ENCODE measurements at regions not wholly inside any gene's neighbourhood (a gene's known extent, or its start where the extent isn't known, plus 50 kb on each side); places are given as distances from the start of the nearest gene placed in this dataset.

DNA sequence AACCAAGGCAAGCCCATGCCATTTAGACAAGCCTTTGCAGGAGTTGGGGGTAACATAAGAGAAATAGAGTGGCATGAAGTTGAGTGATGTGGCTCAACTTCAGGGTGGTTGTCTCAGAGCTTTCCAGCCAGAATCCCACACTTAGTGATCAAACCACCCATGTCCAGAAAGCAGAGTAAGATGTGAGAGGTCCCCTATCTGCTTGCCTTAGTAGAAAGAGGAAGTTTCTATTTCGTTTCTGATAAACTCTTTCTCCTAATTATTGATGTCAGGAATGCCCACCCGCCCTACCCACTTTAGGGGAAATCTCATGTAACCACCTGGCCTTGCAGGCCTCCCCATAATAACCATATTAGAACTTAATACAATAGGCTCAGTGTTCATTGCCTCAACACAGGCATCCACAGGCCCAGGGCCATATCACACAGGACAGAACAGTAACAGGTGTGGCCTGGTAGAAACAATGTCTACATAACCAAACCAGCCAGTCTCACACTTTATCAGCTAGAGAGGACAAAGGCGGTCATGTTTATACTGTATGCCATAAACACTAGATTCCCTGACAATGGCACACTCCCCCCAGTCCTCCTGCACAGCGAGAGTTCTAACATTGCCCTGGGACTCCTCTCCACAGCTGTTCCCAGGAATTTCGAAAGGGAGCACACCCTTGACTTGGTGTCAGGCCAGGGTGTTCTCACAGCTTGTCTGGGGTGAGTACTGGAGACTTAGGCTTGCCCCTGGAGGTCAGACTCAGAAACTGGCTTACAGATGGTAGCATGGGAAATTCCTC, 364.4 kb downstream of the CXCL12 start (continued):
- TF ChIP-seq, protein P1, sequence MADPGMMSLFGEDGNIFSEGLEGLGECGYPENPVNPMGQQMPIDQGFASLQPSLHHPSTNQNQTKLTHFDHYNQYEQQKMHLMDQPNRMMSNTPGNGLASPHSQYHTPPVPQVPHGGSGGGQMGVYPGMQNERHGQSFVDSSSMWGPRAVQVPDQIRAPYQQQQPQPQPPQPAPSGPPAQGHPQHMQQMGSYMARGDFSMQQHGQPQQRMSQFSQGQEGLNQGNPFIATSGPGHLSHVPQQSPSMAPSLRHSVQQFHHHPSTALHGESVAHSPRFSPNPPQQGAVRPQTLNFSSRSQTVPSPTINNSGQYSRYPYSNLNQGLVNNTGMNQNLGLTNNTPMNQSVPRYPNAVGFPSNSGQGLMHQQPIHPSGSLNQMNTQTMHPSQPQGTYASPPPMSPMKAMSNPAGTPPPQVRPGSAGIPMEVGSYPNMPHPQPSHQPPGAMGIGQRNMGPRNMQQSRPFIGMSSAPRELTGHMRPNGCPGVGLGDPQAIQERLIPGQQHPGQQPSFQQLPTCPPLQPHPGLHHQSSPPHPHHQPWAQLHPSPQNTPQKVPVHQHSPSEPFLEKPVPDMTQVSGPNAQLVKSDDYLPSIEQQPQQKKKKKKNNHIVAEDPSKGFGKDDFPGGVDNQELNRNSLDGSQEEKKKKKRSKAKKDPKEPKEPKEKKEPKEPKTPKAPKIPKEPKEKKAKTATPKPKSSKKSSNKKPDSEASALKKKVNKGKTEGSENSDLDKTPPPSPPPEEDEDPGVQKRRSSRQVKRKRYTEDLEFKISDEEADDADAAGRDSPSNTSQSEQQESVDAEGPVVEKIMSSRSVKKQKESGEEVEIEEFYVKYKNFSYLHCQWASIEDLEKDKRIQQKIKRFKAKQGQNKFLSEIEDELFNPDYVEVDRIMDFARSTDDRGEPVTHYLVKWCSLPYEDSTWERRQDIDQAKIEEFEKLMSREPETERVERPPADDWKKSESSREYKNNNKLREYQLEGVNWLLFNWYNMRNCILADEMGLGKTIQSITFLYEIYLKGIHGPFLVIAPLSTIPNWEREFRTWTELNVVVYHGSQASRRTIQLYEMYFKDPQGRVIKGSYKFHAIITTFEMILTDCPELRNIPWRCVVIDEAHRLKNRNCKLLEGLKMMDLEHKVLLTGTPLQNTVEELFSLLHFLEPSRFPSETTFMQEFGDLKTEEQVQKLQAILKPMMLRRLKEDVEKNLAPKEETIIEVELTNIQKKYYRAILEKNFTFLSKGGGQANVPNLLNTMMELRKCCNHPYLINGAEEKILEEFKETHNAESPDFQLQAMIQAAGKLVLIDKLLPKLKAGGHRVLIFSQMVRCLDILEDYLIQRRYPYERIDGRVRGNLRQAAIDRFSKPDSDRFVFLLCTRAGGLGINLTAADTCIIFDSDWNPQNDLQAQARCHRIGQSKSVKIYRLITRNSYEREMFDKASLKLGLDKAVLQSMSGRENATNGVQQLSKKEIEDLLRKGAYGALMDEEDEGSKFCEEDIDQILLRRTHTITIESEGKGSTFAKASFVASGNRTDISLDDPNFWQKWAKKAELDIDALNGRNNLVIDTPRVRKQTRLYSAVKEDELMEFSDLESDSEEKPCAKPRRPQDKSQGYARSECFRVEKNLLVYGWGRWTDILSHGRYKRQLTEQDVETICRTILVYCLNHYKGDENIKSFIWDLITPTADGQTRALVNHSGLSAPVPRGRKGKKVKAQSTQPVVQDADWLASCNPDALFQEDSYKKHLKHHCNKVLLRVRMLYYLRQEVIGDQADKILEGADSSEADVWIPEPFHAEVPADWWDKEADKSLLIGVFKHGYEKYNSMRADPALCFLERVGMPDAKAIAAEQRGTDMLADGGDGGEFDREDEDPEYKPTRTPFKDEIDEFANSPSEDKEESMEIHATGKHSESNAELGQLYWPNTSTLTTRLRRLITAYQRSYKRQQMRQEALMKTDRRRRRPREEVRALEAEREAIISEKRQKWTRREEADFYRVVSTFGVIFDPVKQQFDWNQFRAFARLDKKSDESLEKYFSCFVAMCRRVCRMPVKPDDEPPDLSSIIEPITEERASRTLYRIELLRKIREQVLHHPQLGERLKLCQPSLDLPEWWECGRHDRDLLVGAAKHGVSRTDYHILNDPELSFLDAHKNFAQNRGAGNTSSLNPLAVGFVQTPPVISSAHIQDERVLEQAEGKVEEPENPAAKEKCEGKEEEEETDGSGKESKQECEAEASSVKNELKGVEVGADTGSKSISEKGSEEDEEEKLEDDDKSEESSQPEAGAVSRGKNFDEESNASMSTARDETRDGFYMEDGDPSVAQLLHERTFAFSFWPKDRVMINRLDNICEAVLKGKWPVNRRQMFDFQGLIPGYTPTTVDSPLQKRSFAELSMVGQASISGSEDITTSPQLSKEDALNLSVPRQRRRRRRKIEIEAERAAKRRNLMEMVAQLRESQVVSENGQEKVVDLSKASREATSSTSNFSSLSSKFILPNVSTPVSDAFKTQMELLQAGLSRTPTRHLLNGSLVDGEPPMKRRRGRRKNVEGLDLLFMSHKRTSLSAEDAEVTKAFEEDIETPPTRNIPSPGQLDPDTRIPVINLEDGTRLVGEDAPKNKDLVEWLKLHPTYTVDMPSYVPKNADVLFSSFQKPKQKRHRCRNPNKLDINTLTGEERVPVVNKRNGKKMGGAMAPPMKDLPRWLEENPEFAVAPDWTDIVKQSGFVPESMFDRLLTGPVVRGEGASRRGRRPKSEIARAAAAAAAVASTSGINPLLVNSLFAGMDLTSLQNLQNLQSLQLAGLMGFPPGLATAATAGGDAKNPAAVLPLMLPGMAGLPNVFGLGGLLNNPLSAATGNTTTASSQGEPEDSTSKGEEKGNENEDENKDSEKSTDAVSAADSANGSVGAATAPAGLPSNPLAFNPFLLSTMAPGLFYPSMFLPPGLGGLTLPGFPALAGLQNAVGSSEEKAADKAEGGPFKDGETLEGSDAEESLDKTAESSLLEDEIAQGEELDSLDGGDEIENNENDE (IDR thresholded peaks at IDR 0.05; ENCODE audit: insufficient replicate concordance, low read length), result no peak
- TF ChIP-seq TAF1 (IDR thresholded peaks at IDR 0.05; ENCODE audit: low read depth, low read length), result no peak
- no peak for TF ChIP-seq MAFK (IDR thresholded peaks at IDR 0.05; ENCODE audit: low read depth, low read length)
- no peak for TF ChIP-seq FOSL1 (IDR thresholded peaks at IDR 0.05; ENCODE audit: insufficient read depth, low read depth, low read length)
- TF ChIP-seq KDM4A (IDR thresholded peaks at IDR 0.05; ENCODE audit: low read depth, low read length, severe bottlenecking), result no peak
- no peak for TF ChIP-seq SAP30 (IDR thresholded peaks at IDR 0.05; ENCODE audit: insufficient read depth, insufficient replicate concordance, low read length)
- TF ChIP-seq TEAD4 (IDR thresholded peaks at IDR 0.05; ENCODE audit: low read depth, low read length), result no peak

Measured in H1 (cell line).